ENCODE measurements at regions not wholly inside any gene's neighbourhood (a gene's known extent, or its start where the extent isn't known, plus 50 kb on each side); places are given as distances from the start of the nearest gene placed in this dataset.

DNA sequence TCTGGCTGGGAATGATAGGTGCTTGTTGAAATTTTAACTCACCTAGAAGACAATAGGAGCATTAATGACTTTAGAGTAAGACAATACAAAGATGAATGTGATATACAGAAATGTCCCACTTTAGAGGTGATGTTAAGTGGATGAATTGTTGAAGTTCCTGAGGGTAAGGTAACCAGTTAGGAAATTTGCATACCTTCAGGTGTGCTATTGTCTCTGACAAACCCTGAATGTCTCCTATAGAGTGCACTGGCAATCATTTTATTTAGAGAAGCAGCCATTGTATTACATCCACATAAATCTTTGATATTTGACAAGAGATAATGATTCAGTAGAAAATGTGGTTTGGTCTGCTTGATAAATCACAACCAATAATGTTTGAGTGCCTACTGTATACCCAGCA lies 228.5 kb downstream of the RNF144A start:
- H3K27me3 ChIP-seq (ENCODE audit: insufficient read depth, low read depth): no peaks in the 10 kb centered on the region
- no peak overlapping the region for H3K4me3 ChIP-seq (IDR thresholded peaks at IDR 0.05; ENCODE audit: insufficient read depth, low read depth, low read length)
- no peak for TF ChIP-seq CTCF (conservative IDR thresholded peaks at IDR 0.05; ENCODE audit: low read depth, low read length)
- H3K4me1 ChIP-seq (ENCODE audit: low read depth, poor library complexity, severe bottlenecking): no peaks in the 10 kb centered on the region
- H3K9ac ChIP-seq: no peak overlapping the region
- H3K36me3 ChIP-seq (ENCODE audit: insufficient read depth): no peaks in the 10 kb centered on the region
- no peaks in the 10 kb centered on the region for H4K20me1 ChIP-seq (ENCODE audit: insufficient read depth)
- H2AFZ ChIP-seq (ENCODE audit: low read depth): no peak overlapping the region
- no peaks in the 10 kb centered on the region for H3K79me2 ChIP-seq (ENCODE audit: insufficient read depth, low read depth)
- no peak overlapping the region for H3K4me2 ChIP-seq
- no peak overlapping the region for H3K27ac ChIP-seq

DNA sequence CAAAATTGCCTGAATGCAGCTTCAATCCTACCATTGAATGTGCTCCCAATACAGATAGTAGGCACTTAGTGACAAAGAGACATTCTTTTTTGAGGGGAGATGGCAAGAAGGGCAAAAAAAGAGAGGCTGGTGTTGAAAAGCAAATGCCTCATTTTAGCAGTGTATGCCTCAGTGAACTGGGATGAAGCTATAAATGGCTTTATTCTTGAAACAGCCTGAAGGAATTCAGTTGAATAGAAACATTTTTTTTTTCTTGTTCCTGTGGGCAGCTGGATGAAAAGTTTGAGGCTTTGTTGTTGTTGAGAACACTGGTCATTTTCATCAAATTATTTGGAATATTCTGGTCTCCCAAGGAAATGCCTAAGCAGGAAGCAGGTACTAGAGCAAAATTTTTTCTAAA lies 228.9 kb downstream of the RNF144A start:
- H3K4me3 ChIP-seq (IDR thresholded peaks at IDR 0.05; ENCODE audit: insufficient read depth, low read depth, low read length): no peak overlapping the region
- H3K9ac ChIP-seq: no peak overlapping the region
- H3K27ac ChIP-seq: no peak overlapping the region
- TF ChIP-seq CTCF (conservative IDR thresholded peaks at IDR 0.05; ENCODE audit: low read depth, low read length): no peak
- no peaks in the 10 kb centered on the region for H3K4me1 ChIP-seq (ENCODE audit: low read depth, poor library complexity, severe bottlenecking)
- H3K36me3 ChIP-seq (ENCODE audit: insufficient read depth): no peaks in the 10 kb centered on the region
- H3K79me2 ChIP-seq (ENCODE audit: insufficient read depth, low read depth): no peaks in the 10 kb centered on the region
- no peaks in the 10 kb centered on the region for H4K20me1 ChIP-seq (ENCODE audit: insufficient read depth)
- no peak overlapping the region for H2AFZ ChIP-seq (ENCODE audit: low read depth)
- H3K4me2 ChIP-seq: no peak overlapping the region
- H3K27me3 ChIP-seq (ENCODE audit: insufficient read depth, low read depth): no peaks in the 10 kb centered on the region

DNA sequence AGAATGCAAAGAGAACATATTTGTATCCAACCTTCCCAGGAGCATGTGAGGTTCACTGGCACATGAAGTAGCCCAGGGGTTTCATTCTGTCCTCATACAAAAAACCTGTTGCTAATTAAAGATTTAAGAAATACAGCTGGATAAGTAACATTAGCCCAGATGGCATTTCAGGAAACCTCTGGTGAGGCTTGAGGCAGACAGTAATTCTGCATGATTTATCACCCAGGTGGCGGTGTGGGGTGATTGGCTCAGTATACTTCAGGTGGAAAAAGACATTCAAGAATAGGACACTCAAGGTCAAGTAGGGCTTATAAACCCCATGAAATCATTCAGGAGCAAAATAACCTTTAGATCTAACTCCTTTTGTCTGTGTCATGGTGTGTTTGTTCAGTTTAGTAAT lies 237.4 kb downstream of the RNF144A start:
- Histone ChIP-seq H3K27ac (no peak overlapping the region), H3K4me1 (ENCODE audit: low read depth, poor library complexity, severe bottlenecking) (no peaks in the 10 kb centered on the region), H3K79me2 (ENCODE audit: insufficient read depth, low read depth) (no peaks in the 10 kb centered on the region), H2AFZ (ENCODE audit: low read depth) (no peak overlapping the region), H3K27me3 (ENCODE audit: insufficient read depth, low read depth) (no peaks in the 10 kb centered on the region), H4K20me1 (ENCODE audit: insufficient read depth) (no peaks in the 10 kb centered on the region), H3K4me2 (no peak overlapping the region), H3K36me3 (ENCODE audit: insufficient read depth) (no peaks in the 10 kb centered on the region), H3K9ac (no peak overlapping the region), H3K4me3 (IDR thresholded peaks at IDR 0.05; ENCODE audit: insufficient read depth, low read depth, low read length) (no peak overlapping the region)
- TF ChIP-seq CTCF (conservative IDR thresholded peaks at IDR 0.05; ENCODE audit: low read depth, low read length): no peak

DNA sequence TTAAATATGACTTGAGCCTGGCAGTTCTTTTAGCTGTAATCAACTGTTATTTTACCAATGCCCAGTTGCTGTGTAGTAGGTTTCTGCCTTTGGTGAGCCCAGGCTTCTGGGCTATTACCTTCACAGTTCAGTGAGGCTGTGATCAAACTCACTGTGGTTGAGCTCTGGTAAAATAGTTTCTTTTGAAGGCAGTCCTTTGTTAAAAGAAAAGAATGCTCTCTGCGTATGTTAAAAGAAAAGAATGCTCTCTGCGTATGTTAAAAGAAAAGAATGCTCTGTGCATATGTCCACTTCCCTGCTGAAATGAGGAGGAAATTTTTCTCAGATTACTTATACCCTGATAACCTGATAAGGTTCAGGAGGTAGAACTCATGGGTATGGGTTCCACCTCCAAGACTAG lies 244.3 kb downstream of the RNF144A start:
- H2AFZ ChIP-seq (ENCODE audit: low read depth): no peak overlapping the region
- TF ChIP-seq CTCF (conservative IDR thresholded peaks at IDR 0.05; ENCODE audit: low read depth, low read length): no peak
- H3K4me1 ChIP-seq (ENCODE audit: low read depth, poor library complexity, severe bottlenecking): no peaks in the 10 kb centered on the region
- no peaks in the 10 kb centered on the region for H3K36me3 ChIP-seq (ENCODE audit: insufficient read depth)
- no peaks in the 10 kb centered on the region for H4K20me1 ChIP-seq (ENCODE audit: insufficient read depth)
- no peak overlapping the region for H3K4me3 ChIP-seq (IDR thresholded peaks at IDR 0.05; ENCODE audit: insufficient read depth, low read depth, low read length)
- no peak overlapping the region for H3K27ac ChIP-seq
- no peaks in the 10 kb centered on the region for H3K79me2 ChIP-seq (ENCODE audit: insufficient read depth, low read depth)
- H3K4me2 ChIP-seq: no peak overlapping the region
- H3K9ac ChIP-seq: no peak overlapping the region
- no peaks in the 10 kb centered on the region for H3K27me3 ChIP-seq (ENCODE audit: insufficient read depth, low read depth)

- no peak overlapping the region for H3K4me2 ChIP-seq
- no peak for TF ChIP-seq CTCF (conservative IDR thresholded peaks at IDR 0.05; ENCODE audit: low read depth, low read length)
- no peaks in the 10 kb centered on the region for H3K79me2 ChIP-seq (ENCODE audit: insufficient read depth, low read depth)
- H3K4me1 ChIP-seq (ENCODE audit: low read depth, poor library complexity, severe bottlenecking): no peaks in the 10 kb centered on the region
- H3K9ac ChIP-seq: no peak overlapping the region
- H3K27ac ChIP-seq: no peak overlapping the region
- no peaks in the 10 kb centered on the region for H3K27me3 ChIP-seq (ENCODE audit: insufficient read depth, low read depth)
- H3K4me3 ChIP-seq (IDR thresholded peaks at IDR 0.05; ENCODE audit: insufficient read depth, low read depth, low read length): no peak overlapping the region
- no peaks in the 10 kb centered on the region for H3K36me3 ChIP-seq (ENCODE audit: insufficient read depth)
- no peak overlapping the region for H2AFZ ChIP-seq (ENCODE audit: low read depth)
- H4K20me1 ChIP-seq (ENCODE audit: insufficient read depth): no peaks in the 10 kb centered on the region
Observed at GRCh38 chr2:7165736-7166135, 248.5 kb downstream of the RNF144A start.

Measured in KMS-11 (cell line).